ENCODE measurements at regions not wholly inside any gene's neighbourhood (a gene's known extent, or its start where the extent isn't known, plus 50 kb on each side); places are given as distances from the start of the nearest gene placed in this dataset.

DNA sequence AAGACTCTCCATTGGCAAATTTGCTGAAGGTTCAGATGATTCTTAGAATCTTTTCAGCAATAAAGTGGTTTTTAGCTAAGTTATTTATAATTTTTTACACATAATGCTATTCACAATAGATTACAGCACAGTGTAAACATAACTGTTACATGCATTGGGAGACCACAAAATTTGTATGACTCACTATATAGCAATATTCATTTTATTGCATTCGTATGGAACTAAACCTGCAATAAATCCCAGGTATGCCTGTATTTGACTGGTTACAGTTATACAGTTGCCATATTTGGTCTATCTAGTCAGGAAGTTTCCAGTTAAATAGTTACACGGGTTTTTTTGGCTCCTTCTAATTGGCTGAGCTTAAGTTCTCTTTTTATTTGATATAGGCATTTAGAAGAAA is 220.8 kb downstream of the MRPS30 start:
- TF ChIP-seq, protein P1, sequence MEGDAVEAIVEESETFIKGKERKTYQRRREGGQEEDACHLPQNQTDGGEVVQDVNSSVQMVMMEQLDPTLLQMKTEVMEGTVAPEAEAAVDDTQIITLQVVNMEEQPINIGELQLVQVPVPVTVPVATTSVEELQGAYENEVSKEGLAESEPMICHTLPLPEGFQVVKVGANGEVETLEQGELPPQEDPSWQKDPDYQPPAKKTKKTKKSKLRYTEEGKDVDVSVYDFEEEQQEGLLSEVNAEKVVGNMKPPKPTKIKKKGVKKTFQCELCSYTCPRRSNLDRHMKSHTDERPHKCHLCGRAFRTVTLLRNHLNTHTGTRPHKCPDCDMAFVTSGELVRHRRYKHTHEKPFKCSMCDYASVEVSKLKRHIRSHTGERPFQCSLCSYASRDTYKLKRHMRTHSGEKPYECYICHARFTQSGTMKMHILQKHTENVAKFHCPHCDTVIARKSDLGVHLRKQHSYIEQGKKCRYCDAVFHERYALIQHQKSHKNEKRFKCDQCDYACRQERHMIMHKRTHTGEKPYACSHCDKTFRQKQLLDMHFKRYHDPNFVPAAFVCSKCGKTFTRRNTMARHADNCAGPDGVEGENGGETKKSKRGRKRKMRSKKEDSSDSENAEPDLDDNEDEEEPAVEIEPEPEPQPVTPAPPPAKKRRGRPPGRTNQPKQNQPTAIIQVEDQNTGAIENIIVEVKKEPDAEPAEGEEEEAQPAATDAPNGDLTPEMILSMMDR (IDR thresholded peaks at IDR 0.05; ENCODE audit: low read length): no peak
- TF ChIP-seq EZH2phosphoT487 (IDR thresholded peaks at IDR 0.05; ENCODE audit: low read length) (no peak), EZH2 (optimal IDR thresholded peaks at IDR 0.05; ENCODE audit: low read depth, low read length) (no peak)

Data from MM.1S (cell line).